PC-3 (cell line): ENCODE measurements at regions not wholly inside any gene's neighbourhood (a gene's known extent, or its start where the extent isn't known, plus 50 kb on each side); places are given as distances from the start of the nearest gene placed in this dataset.

ENCODE experiments used
- EZH2 ChIP-seq: fragments of 300-600 bp; sonication (generic); IDR thresholded peaks from one replicate; pipeline ENCODE4 v1.6.1; 2017; ENCODE audit warnings: antibody characterized with exemption, mild to moderate bottlenecking, low read length; ENCODE audit not compliant: unreplicated experiment
- EZH2phosphoT487 ChIP-seq: fragments of 300-600 bp; sonication (generic); IDR thresholded peaks from 2 replicates; pipeline ENCODE4 v1.6.1; 2018; ENCODE audit warnings: mild to moderate bottlenecking, antibody characterized with exemption, low read length, borderline replicate concordance
- TF ChIP-seq, protein P1 (sequence below): fragments of 300-600 bp; sonication (generic); conservative IDR thresholded peaks from 2 replicates; pipeline ENCODE4 v1.5.1; 2017; ENCODE audit warnings: antibody characterized with exemption, low read depth, mild to moderate bottlenecking, low read length

GRCh38 chrX:6732101-6732500 is 197.2 kb upstream of the VCX3A start:
- TF ChIP-seq, protein P1, sequence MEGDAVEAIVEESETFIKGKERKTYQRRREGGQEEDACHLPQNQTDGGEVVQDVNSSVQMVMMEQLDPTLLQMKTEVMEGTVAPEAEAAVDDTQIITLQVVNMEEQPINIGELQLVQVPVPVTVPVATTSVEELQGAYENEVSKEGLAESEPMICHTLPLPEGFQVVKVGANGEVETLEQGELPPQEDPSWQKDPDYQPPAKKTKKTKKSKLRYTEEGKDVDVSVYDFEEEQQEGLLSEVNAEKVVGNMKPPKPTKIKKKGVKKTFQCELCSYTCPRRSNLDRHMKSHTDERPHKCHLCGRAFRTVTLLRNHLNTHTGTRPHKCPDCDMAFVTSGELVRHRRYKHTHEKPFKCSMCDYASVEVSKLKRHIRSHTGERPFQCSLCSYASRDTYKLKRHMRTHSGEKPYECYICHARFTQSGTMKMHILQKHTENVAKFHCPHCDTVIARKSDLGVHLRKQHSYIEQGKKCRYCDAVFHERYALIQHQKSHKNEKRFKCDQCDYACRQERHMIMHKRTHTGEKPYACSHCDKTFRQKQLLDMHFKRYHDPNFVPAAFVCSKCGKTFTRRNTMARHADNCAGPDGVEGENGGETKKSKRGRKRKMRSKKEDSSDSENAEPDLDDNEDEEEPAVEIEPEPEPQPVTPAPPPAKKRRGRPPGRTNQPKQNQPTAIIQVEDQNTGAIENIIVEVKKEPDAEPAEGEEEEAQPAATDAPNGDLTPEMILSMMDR = no peak
- TF ChIP-seq EZH2phosphoT487 (no peak), EZH2 (no peak)
